OCI-LY7 (cell line): ENCODE measurements at regions not wholly inside any gene's neighbourhood (a gene's known extent, or its start where the extent isn't known, plus 50 kb on each side); places are given as distances from the start of the nearest gene placed in this dataset.

Experiments used
- EZH2phosphoT487 ChIP-seq: fragments of 200-600 bp; sonication (generic); IDR thresholded peaks from 2 replicates; pipeline ENCODE4 v1.6.1; 2018; ENCODE audit warnings: low read depth, borderline replicate concordance, mild to moderate bottlenecking, mixed run types, antibody characterized with exemption, low read length, moderate library complexity, mixed read lengths
- TF ChIP-seq, protein P1 (sequence below): fragments of 200-600 bp; sonication (generic); conservative IDR thresholded peaks from 2 replicates; pipeline ENCODE4 v1.5.1; 2014; ENCODE audit warnings: mild to moderate bottlenecking, antibody characterized with exemption, low read length, moderate library complexity, mixed read lengths

DNA sequence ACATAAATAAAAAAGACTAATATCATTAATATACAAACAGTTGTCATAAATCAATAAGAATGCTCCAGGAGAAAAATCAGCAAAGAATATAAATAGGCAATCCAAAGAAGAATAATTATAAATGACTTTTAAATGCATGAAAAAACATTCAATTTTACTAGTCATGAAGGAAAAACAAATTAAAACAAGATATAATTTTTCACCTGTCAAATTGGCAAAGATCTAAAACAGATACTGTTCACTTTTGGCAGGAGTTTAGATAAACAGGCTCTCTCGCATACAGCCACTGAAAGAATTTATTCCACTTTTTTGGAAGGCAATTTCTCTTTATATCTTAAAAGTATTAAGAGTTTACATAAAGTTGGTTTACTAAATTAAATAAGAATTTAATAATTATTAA is 176.8 kb upstream of the SETBP1 start:
- TF ChIP-seq, protein P1, sequence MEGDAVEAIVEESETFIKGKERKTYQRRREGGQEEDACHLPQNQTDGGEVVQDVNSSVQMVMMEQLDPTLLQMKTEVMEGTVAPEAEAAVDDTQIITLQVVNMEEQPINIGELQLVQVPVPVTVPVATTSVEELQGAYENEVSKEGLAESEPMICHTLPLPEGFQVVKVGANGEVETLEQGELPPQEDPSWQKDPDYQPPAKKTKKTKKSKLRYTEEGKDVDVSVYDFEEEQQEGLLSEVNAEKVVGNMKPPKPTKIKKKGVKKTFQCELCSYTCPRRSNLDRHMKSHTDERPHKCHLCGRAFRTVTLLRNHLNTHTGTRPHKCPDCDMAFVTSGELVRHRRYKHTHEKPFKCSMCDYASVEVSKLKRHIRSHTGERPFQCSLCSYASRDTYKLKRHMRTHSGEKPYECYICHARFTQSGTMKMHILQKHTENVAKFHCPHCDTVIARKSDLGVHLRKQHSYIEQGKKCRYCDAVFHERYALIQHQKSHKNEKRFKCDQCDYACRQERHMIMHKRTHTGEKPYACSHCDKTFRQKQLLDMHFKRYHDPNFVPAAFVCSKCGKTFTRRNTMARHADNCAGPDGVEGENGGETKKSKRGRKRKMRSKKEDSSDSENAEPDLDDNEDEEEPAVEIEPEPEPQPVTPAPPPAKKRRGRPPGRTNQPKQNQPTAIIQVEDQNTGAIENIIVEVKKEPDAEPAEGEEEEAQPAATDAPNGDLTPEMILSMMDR = no peak
- no peak for TF ChIP-seq EZH2phosphoT487
